KMS-11 (cell line): ENCODE measurements at regions not wholly inside any gene's neighbourhood (a gene's known extent, or its start where the extent isn't known, plus 50 kb on each side); places are given as distances from the start of the nearest gene placed in this dataset.

Experiments used
- H2AFZ ChIP-seq: fragments of 200-600 bp; sonication (generic); 2 replicates; pipeline ENCODE4 v1.6.1; 2016; ENCODE audit warnings: antibody characterized with exemption, mixed run types, low read depth
- H3K27ac ChIP-seq: fragments of 200-600 bp; sonication (generic); 2 replicates; pipeline ENCODE4 v1.6.1; 2016; ENCODE audit warnings: mild to moderate bottlenecking, mixed run types
- H3K27me3 ChIP-seq: fragments of 200-600 bp; sonication (generic); 2 replicates; pipeline ENCODE4 v1.6.1; 2017; ENCODE audit warnings: mild to moderate bottlenecking, low read depth, mixed run types, moderate library complexity; ENCODE audit not compliant: insufficient read depth
- H3K36me3 ChIP-seq: fragments of 200-600 bp; sonication (generic); 2 replicates; pipeline ENCODE4 v1.6.1; 2017; ENCODE audit warnings: mild to moderate bottlenecking, mixed run types; ENCODE audit not compliant: insufficient read depth
- H3K4me1 ChIP-seq: fragments of 200-600 bp; sonication (generic); 2 replicates; pipeline ENCODE4 v1.6.1; 2016; ENCODE audit warnings: mild to moderate bottlenecking, low read depth, mixed run types; ENCODE audit not compliant: poor library complexity, severe bottlenecking
- H3K4me2 ChIP-seq: fragments of 200-600 bp; sonication (generic); 2 replicates; pipeline ENCODE4 v1.7.0; 2016; ENCODE audit warnings: mild to moderate bottlenecking, mixed run types
- H3K4me3 ChIP-seq: fragments of 200-600 bp; sonication (generic); IDR thresholded peaks from 2 replicates; pipeline ENCODE4 v1.6.1; 2017; ENCODE audit warnings: low read depth, low read length, mixed read lengths; ENCODE audit not compliant: insufficient read depth
- H3K79me2 ChIP-seq: fragments of 200-600 bp; sonication (generic); 2 replicates; pipeline ENCODE4 v1.6.1; 2016; ENCODE audit warnings: low read depth, mixed run types; ENCODE audit not compliant: insufficient read depth
- H3K9ac ChIP-seq: fragments of 200-600 bp; sonication (generic); 2 replicates; pipeline ENCODE4 v1.6.1; 2016; ENCODE audit warnings: mild to moderate bottlenecking, mixed run types
- H4K20me1 ChIP-seq: fragments of 200-600 bp; sonication (generic); 2 replicates; pipeline ENCODE4 v1.6.1; 2016; ENCODE audit warnings: mild to moderate bottlenecking, mixed run types; ENCODE audit not compliant: insufficient read depth
- CTCF ChIP-seq: fragments of 200-600 bp; sonication (generic); conservative IDR thresholded peaks from 2 replicates; pipeline ENCODE4 v1.6.1; 2017; ENCODE audit warnings: low read depth, mild to moderate bottlenecking, antibody characterized with exemption, low read length, moderate library complexity, mixed read lengths

GRCh38 chr1:234898455-234899033, 230.1 kb downstream of the TOMM20 start:
- Histone ChIP-seq H3K4me3 (no peak overlapping the region), H4K20me1 (no peaks in the 10 kb centered on the region), H3K4me1 (no peaks in the 10 kb centered on the region), H3K9ac (no peak overlapping the region), H2AFZ (no peak overlapping the region), H3K4me2 (no peak overlapping the region), H3K79me2 (no peaks in the 10 kb centered on the region), H3K27ac (no peak overlapping the region), H3K36me3 (no peaks in the 10 kb centered on the region), H3K27me3 (no peaks in the 10 kb centered on the region)
- no peak for TF ChIP-seq CTCF

- no peaks in the 10 kb centered on the region for H3K79me2 ChIP-seq
- TF ChIP-seq CTCF: no peak
These were observed 230.7 kb downstream of the TOMM20 start for GRCh38 chr1:234897754-234898454.

GRCh38 chr1:234897390-234897749, 231.3 kb downstream of the TOMM20 start:
- H3K27ac ChIP-seq: no peak overlapping the region
- no peaks in the 10 kb centered on the region for H3K27me3 ChIP-seq
- no peaks in the 10 kb centered on the region for H3K79me2 ChIP-seq
- no peak overlapping the region for H2AFZ ChIP-seq
- no peaks in the 10 kb centered on the region for H4K20me1 ChIP-seq
- no peaks in the 10 kb centered on the region for H3K36me3 ChIP-seq
- no peak overlapping the region for H3K9ac ChIP-seq
- no peak overlapping the region for H3K4me3 ChIP-seq
- H3K4me2 ChIP-seq: no peak overlapping the region
- no peaks in the 10 kb centered on the region for H3K4me1 ChIP-seq
- TF ChIP-seq CTCF: no peak

More at GRCh38 chr1:234897754-234898454, 230.7 kb downstream of the TOMM20 start:
- Histone ChIP-seq H3K27ac (no peak overlapping the region), H3K4me2 (no peak overlapping the region), H4K20me1 (no peaks in the 10 kb centered on the region), H3K36me3 (no peaks in the 10 kb centered on the region), H3K9ac (no peak overlapping the region), H2AFZ (no peak overlapping the region), H3K4me3 (no peak overlapping the region), H3K4me1 (no peaks in the 10 kb centered on the region), H3K27me3 (no peaks in the 10 kb centered on the region)

GRCh38 chr1:234896477-234897389, 231.9 kb downstream of the TOMM20 start:
- no peak for TF ChIP-seq CTCF
- Histone ChIP-seq H3K27ac (no peak overlapping the region), H2AFZ (no peak overlapping the region), H3K4me1 (no peaks in the 10 kb centered on the region), H3K4me3 (no peak overlapping the region), H3K36me3 (no peaks in the 10 kb centered on the region), H3K79me2 (no peaks in the 10 kb centered on the region), H4K20me1 (no peaks in the 10 kb centered on the region), H3K9ac (no peak overlapping the region), H3K4me2 (no peak overlapping the region), H3K27me3 (no peaks in the 10 kb centered on the region)
